H1 (cell line): ENCODE measurements at regions not wholly inside any gene's neighbourhood (a gene's known extent, or its start where the extent isn't known, plus 50 kb on each side); places are given as distances from the start of the nearest gene placed in this dataset.

Experiments
- CTCF ChIA-PET: fragments of 300-600 bp; sonication (Branson Sonifier 250); formaldehyde crosslinking; loops from one replicate; lab custom pipeline; 2021; ENCODE audit not compliant: partially characterized antibody; lab: Charles Lee
- POLR2A ChIA-PET: fragments of 300-600 bp; sonication (Branson Sonifier 250); formaldehyde crosslinking; loops from one replicate; lab custom pipeline; 2021; ENCODE audit warnings: inconsistent platforms; ENCODE audit not compliant: partially characterized antibody; lab: Charles Lee
- DNase-seq, 2 experiments: peaks; one replicate each; pipeline versions ENCODE4 v3.0.0 to v3.0.0-alpha.2; 2010 to 2022; ENCODE audit warnings: low spot score in 2 of 2, low read depth in 1 of 2, mixed read lengths in 1 of 2
- FAIRE-seq: peaks from 2 replicates; lab custom pipeline; 2011; peaks lifted over from hg19 to GRCh38; lab: Jason Lieb, UNC
- H2AFZ ChIP-seq: 2 replicates; pipeline ENCODE4 v1.8.1; 2012; ENCODE audit warnings: low read length, inconsistent platforms
- H2AK5ac ChIP-seq: 2 replicates; pipeline ENCODE4 v1.6.1; 2013; ENCODE audit warnings: low read depth, low read length
- H2BK120ac ChIP-seq: replicated peaks from 2 replicates; pipeline ENCODE3; 2013; ENCODE audit warnings: low read depth, low read length, inconsistent platforms
- H2BK12ac ChIP-seq: 2 replicates; pipeline ENCODE4 v1.6.1; 2013; ENCODE audit warnings: low read depth, low read length
- H2BK15ac ChIP-seq: 2 replicates; pipeline ENCODE4 v1.6.1; 2013; ENCODE audit warnings: low read length
- H2BK20ac ChIP-seq: 2 replicates; pipeline ENCODE4 v1.6.1; 2013; ENCODE audit warnings: low read length
- H2BK5ac ChIP-seq: 2 replicates; pipeline ENCODE4 v1.6.1; 2013; ENCODE audit warnings: low read depth, low read length
- H3K14ac ChIP-seq: 2 replicates; pipeline ENCODE4 v1.6.1; 2013; ENCODE audit warnings: inconsistent platforms; ENCODE audit not compliant: insufficient read length
- H3K18ac ChIP-seq: 2 replicates; pipeline ENCODE4 v1.6.1; 2013; ENCODE audit warnings: low read length; ENCODE audit errors: extremely low read depth
- H3K23ac ChIP-seq: 2 replicates; pipeline ENCODE4 v1.6.1; 2013; ENCODE audit warnings: inconsistent platforms; ENCODE audit not compliant: insufficient read length
- H3K23me2 ChIP-seq: 2 replicates; pipeline ENCODE4 v1.6.1; 2013; ENCODE audit warnings: low read depth, low read length
- H3K27ac ChIP-seq: 2 replicates; pipeline ENCODE4 v1.6.1; 2011; ENCODE audit warnings: low read depth, low read length, inconsistent platforms
- H3K27me3 ChIP-seq, 4 experiments: replicated peaks in 1 of 4; 1 replicate in 1 of 4; 2 replicates in 3 of 4; pipeline versions ENCODE4 v1.6.1 to v1.8.1; 2011 to 2013; ENCODE audit warnings: low read length in 3 of 4, mild to moderate bottlenecking in 3 of 4, inconsistent platforms in 2 of 4, mixed read lengths in 2 of 4, moderate library complexity in 1 of 4; ENCODE audit not compliant: control insufficient read depth in 3 of 4, insufficient read depth in 3 of 4; ENCODE audit errors: extremely low read depth in 1 of 4
- H3K36me3 ChIP-seq, 4 experiments: 2 replicates each; pipeline versions ENCODE4 v1.6.1 to v1.8.1; 2011 to 2013; ENCODE audit warnings: mild to moderate bottlenecking in 4 of 4, low read length in 3 of 4, moderate library complexity in 2 of 4, control low read depth in 1 of 4, inconsistent platforms in 1 of 4; ENCODE audit not compliant: insufficient read depth in 4 of 4, control insufficient read depth in 2 of 4
- H3K4ac ChIP-seq: replicated peaks from 2 replicates; pipeline ENCODE3; 2013; ENCODE audit warnings: low read length, low read depth, mixed read lengths, inconsistent platforms; ENCODE audit not compliant: insufficient read length
- H3K4me1 ChIP-seq, 4 experiments: replicated peaks in 1 of 4; 1 replicate in 1 of 4; 2 replicates in 3 of 4; pipeline versions ENCODE4 v1.6.1 to v1.8.1; 2011 to 2013; ENCODE audit warnings: low read length in 3 of 4, inconsistent platforms in 2 of 4, mixed read lengths in 1 of 4; ENCODE audit not compliant: insufficient read depth in 4 of 4, control insufficient read depth in 3 of 4
- H3K4me2 ChIP-seq, 2 experiments: 2 replicates each; pipeline versions ENCODE4 v1.6.1 to v1.8.1; 2011 to 2013; ENCODE audit warnings: low read depth in 2 of 2, low read length in 2 of 2, control low read depth in 1 of 2, inconsistent platforms in 1 of 2, mild to moderate bottlenecking in 1 of 2; ENCODE audit not compliant: insufficient read depth in 1 of 2
- H3K4me3 ChIP-seq, 4 experiments: fragments of 200-600, 300-600 bp in 1 of 4; sonication (generic), shearing (Covaris generic), sonication (Bioruptor Twin) in 1 of 4; 2 replicates each; pipeline versions ENCODE4 v1.5.1 to v1.8.1; 2011 to 2016; ENCODE audit warnings: low read length in 4 of 4, low read depth in 3 of 4, control low read depth in 2 of 4, inconsistent platforms in 2 of 4, mild to moderate bottlenecking in 2 of 4, mixed read lengths in 1 of 4, moderate library complexity in 1 of 4; ENCODE audit not compliant: insufficient read depth in 2 of 4; ENCODE audit errors: extremely low read depth in 1 of 4
- H3K56ac ChIP-seq: replicated peaks from 2 replicates; pipeline ENCODE3; 2013; ENCODE audit warnings: low read depth, mild to moderate bottlenecking, mixed read lengths, low read length, inconsistent platforms; ENCODE audit not compliant: insufficient read length
- H3K79me1 ChIP-seq: 2 replicates; pipeline ENCODE4 v1.6.1; 2013; ENCODE audit warnings: low read depth, low read length, control low read depth
- H3K79me2 ChIP-seq, 2 experiments: 2 replicates each; pipeline versions ENCODE4 v1.6.1 to v1.8.1; 2012 to 2013; ENCODE audit warnings: low read length in 2 of 2, mild to moderate bottlenecking in 2 of 2, inconsistent platforms in 1 of 2; ENCODE audit not compliant: insufficient read depth in 2 of 2, control insufficient read depth in 1 of 2
- H3K9ac ChIP-seq, 4 experiments: replicated peaks in 1 of 4; 1 replicate in 1 of 4; 2 replicates in 3 of 4; pipeline versions ENCODE4 v1.6.1 to v1.8.1; 2011 to 2013; ENCODE audit warnings: low read depth in 3 of 4, low read length in 3 of 4, control low read depth in 2 of 4, mild to moderate bottlenecking in 2 of 4, moderate library complexity in 2 of 4, inconsistent platforms in 1 of 4; ENCODE audit errors: extremely low read depth in 1 of 4
- H3K9me3 ChIP-seq, 2 experiments: 2 replicates each; pipeline versions ENCODE4 v1.6.1 to v1.8.1; 2012 to 2013; ENCODE audit warnings: mild to moderate bottlenecking in 2 of 2, moderate library complexity in 2 of 2, control low read depth in 1 of 2, inconsistent platforms in 1 of 2, low read depth in 1 of 2, low read length in 1 of 2, mixed read lengths in 1 of 2; ENCODE audit not compliant: insufficient read depth in 2 of 2
- H4K20me1 ChIP-seq, 2 experiments: replicated peaks in 1 of 2; 2 replicates each; pipeline versions ENCODE3 to v1.8.1; 2011 to 2013; ENCODE audit warnings: inconsistent platforms in 2 of 2, low read length in 2 of 2, mild to moderate bottlenecking in 1 of 2; ENCODE audit not compliant: insufficient read depth in 2 of 2, control insufficient read depth in 1 of 2
- H4K5ac ChIP-seq: 2 replicates; pipeline ENCODE4 v1.6.1; 2013; ENCODE audit warnings: low read length, low read depth, mixed read lengths, inconsistent platforms; ENCODE audit not compliant: insufficient read length
- H4K8ac ChIP-seq: 2 replicates; pipeline ENCODE4 v1.8.0; 2013; ENCODE audit warnings: mild to moderate bottlenecking, moderate library complexity, low read length, inconsistent platforms; ENCODE audit not compliant: insufficient read depth; ENCODE audit errors: extremely low read depth
- H4K91ac ChIP-seq: replicated peaks from 2 replicates; pipeline ENCODE3; 2013; ENCODE audit warnings: low read length, mixed read lengths, inconsistent platforms; ENCODE audit not compliant: insufficient read length
- ATF2 ChIP-seq: IDR thresholded peaks from 2 replicates; pipeline ENCODE4 v1.6.1; 2012; ENCODE audit warnings: low read length, inconsistent platforms
- EZH2 ChIP-seq: fragments of 200-600 bp; sonication (generic); IDR thresholded peaks from 2 replicates; pipeline ENCODE4 v1.7.1; 2012; ENCODE audit warnings: low read depth, mild to moderate bottlenecking, moderate library complexity, low read length, inconsistent platforms; ENCODE audit not compliant: severe bottlenecking
- MAFK ChIP-seq: IDR thresholded peaks from 2 replicates; pipeline ENCODE4 v1.6.1; 2012; ENCODE audit warnings: low read depth, mild to moderate bottlenecking, improper control_type of control experiment, low read length
- SP2 ChIP-seq: IDR thresholded peaks from 2 replicates; pipeline ENCODE4 v1.6.1; 2012; ENCODE audit warnings: mild to moderate bottlenecking, low read length, inconsistent platforms
- WGBS, 2 experiments: shearing (Covaris generic) in 1 of 2; methylation state at CpG; one replicate each; pipeline versions ENCODE4 v1.1.6 to v1.1.7; 2013 to 2015; ENCODE audit warnings: low lambda C conversion rate in 2 of 2, mixed read lengths in 2 of 2, inconsistent platforms in 1 of 2, low coverage in 1 of 2, missing lambda C conversion rate in 1 of 2; ENCODE audit not compliant: insufficient replicate concordance in 2 of 2, insufficient coverage in 1 of 2, insufficient read length in 1 of 2; ENCODE audit errors: extremely low coverage in 1 of 2, missing lambda C conversion rate in 1 of 2; 5-methylcytosine and 5-hydroxymethylcytosine counted together

GRCh38 chr2:180187611-180188010 lies 180.5 kb upstream of the CWC22 start:
- peaks cover 0 to 3% (median 0%) of the 10 kb centered on the region in 4 experiments; a peak in 1 of 7 replicates for H3K4me1 ChIP-seq
- no peak overlapping the region for H2AK5ac ChIP-seq
- no peak overlapping the region for H4K8ac ChIP-seq
- no peak overlapping the region for H4K5ac ChIP-seq
- no peak overlapping the region for H3K4me2 ChIP-seq
- no peak overlapping the region for H3K56ac ChIP-seq
- H2AFZ ChIP-seq = no peak overlapping the region
- no peaks in the 10 kb centered on the region for H3K79me2 ChIP-seq
- H3K23me2 ChIP-seq = no peaks in the 10 kb centered on the region
- CTCF ChIA-PET = no interaction called here
- H3K23ac ChIP-seq = no peak overlapping the region
- no peaks in the 10 kb centered on the region for H4K20me1 ChIP-seq
- no peak overlapping the region for H2BK5ac ChIP-seq
- DNase-seq (no peak), FAIRE-seq (no peak)
- no peaks in the 10 kb centered on the region for H3K36me3 ChIP-seq
- H3K27me3 ChIP-seq = no peaks in the 10 kb centered on the region
- no peaks in the 10 kb centered on the region for H3K79me1 ChIP-seq
- no peak overlapping the region for H4K91ac ChIP-seq
- H3K4me3 ChIP-seq = no peak overlapping the region
- no peaks in the 10 kb centered on the region for H3K9me3 ChIP-seq
- H3K9ac ChIP-seq = no peak overlapping the region
- TF ChIP-seq MAFK = no peak
- no peak for TF ChIP-seq SP2
- TF ChIP-seq ATF2 = no peak
- no peak for TF ChIP-seq EZH2
- 42% methylated on average over 2 of the region's 2 CpGs; no CpG with 5 or more reads in 1 of the 2 experiments for WGBS, 2 experiments
- H3K4ac ChIP-seq = no peak overlapping the region
- POLR2A ChIA-PET = no interaction called here
- H2BK120ac ChIP-seq = no peak overlapping the region
- no peak overlapping the region for H3K27ac ChIP-seq
- H2BK12ac ChIP-seq = no peak overlapping the region
- H3K14ac ChIP-seq = no peak overlapping the region
- H2BK15ac ChIP-seq = no peak overlapping the region
- H3K18ac ChIP-seq = no peak overlapping the region
- H2BK20ac ChIP-seq = no peak overlapping the region
